ENCODE measurements at regions not wholly inside any gene's neighbourhood (a gene's known extent, or its start where the extent isn't known, plus 50 kb on each side); places are given as distances from the start of the nearest gene placed in this dataset.

- TF ChIP-seq, protein P1, sequence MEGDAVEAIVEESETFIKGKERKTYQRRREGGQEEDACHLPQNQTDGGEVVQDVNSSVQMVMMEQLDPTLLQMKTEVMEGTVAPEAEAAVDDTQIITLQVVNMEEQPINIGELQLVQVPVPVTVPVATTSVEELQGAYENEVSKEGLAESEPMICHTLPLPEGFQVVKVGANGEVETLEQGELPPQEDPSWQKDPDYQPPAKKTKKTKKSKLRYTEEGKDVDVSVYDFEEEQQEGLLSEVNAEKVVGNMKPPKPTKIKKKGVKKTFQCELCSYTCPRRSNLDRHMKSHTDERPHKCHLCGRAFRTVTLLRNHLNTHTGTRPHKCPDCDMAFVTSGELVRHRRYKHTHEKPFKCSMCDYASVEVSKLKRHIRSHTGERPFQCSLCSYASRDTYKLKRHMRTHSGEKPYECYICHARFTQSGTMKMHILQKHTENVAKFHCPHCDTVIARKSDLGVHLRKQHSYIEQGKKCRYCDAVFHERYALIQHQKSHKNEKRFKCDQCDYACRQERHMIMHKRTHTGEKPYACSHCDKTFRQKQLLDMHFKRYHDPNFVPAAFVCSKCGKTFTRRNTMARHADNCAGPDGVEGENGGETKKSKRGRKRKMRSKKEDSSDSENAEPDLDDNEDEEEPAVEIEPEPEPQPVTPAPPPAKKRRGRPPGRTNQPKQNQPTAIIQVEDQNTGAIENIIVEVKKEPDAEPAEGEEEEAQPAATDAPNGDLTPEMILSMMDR (IDR thresholded peaks at IDR 0.05): no peak
- TF ChIP-seq SIN3A (IDR thresholded peaks at IDR 0.05; ENCODE audit: borderline replicate concordance, insufficient read depth, low read depth, low read length) (no peak), POLR2AphosphoS5 (IDR thresholded peaks at IDR 0.05; ENCODE audit: low read depth, low read length) (no peak)
Observed at GRCh38 chr7:50216626-50217025, 87.9 kb upstream of the IKZF1 start.
